ENCODE measurements at regions not wholly inside any gene's neighbourhood (a gene's known extent, or its start where the extent isn't known, plus 50 kb on each side); places are given as distances from the start of the nearest gene placed in this dataset.

DNA sequence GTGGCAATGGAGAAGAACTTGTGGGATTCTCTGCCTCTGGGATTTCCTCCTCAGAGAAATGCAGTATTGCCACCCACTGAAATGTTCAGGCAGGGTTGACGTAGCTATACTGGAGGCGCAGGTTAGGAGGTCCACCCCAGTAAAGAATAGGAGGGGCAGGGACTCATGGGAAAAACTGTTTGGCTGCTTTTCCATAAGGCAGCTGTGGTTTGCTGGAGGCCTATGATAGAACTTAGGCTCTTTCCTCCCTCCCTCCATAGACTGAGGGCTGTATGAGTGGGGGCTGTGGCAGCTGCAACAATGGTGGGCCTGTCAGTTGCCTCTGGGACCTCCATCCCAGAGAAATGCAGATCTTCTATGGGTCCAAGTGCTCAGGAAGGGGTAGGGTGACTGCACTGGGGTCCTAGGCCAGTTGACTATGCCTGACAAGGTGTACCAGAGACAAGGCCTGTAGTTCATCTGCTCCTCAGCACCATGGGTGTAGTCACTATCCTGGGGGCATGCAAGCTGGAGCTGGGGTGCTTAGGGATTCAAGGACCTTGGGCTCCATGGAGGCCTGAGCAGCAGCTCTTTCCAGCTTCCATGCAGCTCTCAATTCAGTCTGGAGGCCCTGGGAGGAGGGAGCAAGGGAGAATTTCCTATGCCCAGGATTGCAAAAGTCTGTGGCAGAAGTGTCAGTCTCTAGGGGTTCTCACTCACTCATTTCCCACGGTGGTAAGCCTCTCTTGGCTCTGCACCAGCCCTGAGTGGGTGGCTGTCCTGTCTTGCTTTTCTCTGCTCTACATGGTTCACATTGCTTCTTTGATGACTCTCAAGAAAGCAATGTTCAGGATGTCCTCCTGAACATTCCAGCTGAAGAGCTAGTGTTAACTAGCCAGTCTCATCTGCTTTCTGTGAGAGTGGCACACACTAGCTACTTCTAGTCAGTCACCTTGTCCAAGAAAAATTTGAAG lies 353.0 kb downstream of the IDS start:
- DNase-seq (ENCODE audit: low read depth), result peak; percentile 57

DNA sequence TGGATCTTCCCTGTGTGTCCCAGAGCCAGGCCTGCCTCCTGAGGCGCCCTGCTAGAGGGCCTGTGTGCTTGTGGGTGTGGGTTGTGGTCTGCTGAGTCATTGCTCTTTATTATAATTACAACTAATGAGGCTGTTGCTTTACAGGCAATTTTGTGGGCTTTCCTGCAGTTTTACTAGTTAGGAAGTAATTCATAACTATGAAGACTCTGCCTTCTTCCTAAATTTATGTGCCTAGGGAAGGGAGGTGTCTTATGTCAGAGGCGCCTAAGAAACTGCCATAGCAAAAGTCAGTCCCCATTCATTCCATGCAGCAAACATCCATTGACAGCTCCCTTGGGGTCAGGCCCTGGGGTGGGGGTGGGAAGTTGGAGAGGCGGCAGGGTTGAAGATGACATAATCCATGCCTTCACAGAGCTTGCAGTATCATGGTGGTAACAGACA lies 359.2 kb downstream of the IDS start:
- DNase-seq (ENCODE audit: low read depth), result no peak

DNA sequence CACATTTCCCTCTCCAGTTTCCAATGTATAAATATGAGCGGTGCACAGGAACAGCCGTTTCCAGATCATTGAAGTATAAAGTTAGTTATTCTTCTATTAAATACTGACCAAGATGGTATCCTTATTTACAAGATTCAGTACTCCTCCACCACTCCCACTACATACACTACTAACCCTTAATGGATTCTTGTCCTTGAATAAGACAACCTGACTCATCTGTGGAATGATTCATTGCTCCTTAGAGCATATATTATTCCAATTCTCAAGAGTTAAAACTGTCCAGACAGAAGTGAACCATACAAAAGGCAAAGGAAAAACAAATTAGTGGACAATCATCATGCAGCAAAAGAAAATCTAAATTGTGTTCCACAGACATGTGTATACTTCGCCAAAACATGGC lies 373.3 kb downstream of the IDS start:
- DNase-seq (ENCODE audit: low read depth), result no peak

DNA sequence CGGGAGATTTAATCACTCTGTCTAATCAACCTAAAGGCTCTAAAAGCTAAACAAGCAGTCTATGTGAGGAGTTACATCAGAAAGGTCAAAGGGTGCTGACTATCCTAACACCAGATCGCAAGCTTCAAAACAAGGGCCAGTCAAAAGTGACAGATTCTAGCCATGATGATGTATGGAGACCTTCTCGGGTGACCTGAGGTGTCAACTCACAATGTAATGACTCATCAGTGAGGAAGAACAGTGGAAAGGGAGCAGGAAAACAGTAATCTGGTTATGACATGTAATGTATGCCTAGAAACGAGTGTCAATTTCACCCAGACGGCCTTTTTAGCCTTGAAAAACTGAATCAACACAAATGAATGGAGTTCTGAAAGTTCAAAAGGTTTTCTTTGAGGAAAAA lies 375.3 kb downstream of the IDS start:
- DNase-seq (ENCODE audit: low read depth), result no peak

DNA sequence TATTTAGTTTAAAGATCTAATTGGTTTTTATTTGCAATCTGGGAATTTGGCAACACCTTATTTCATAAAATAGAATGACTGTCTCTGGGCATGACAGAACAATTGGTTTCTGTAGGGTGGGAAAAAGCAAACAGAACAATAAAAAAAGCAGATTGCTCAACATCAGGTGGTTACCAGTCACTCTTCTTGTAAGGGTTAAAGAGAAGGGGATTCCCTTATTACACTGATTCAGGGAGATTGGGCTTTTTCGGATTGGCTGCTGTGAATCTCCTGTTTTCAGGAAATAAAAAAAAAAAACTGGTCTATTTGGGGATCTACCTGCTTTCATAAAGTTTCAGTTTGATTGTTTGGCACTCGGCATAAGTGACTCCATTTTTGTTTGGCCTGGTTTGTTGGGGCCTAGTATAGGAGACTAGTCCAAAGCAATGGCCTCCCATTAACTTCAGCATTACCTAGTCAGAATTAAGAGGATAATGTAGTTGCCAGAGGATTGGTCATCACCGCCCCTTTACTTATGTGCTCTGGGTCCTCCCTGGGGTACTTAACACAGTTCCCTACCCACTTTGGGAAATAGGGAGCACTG lies 380.5 kb downstream of the IDS start:
- DNase-seq (ENCODE audit: low read depth), result no peak

DNA sequence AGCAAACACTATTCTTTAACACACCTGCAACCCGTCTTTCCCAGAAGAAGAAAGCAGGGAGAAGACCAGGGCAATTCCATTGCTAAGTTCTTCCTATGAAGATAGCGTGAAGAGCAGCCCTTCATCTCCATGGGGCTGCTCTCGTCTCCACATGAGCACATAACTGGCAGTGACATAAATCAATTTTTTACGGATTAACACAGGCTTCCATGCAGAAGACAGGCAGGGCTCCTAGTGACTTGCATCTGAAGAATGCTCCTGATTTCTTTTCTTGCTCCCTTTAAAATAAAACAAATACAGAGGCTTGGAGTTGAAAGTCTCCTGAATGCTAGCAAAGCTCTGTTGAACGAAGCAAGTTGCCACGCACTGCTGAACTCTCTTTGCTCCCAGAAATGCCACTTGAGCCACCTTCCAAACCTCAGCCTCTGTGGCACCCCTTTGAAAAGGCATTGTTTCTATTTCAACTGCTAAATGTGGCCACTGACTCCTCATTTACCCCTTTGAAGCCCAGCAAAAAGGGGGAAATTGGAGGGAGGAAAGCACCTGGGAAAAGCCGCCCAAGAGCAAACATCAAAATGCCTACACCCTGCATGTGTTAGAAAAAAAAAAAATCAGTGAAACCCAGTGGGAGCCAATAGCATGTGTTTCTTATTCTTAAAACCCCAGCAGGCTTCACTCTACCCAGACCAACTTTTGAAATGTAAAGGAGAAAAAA lies 383.7 kb downstream of the IDS start:
- no peak for DNase-seq (ENCODE audit: low read depth)

DNA sequence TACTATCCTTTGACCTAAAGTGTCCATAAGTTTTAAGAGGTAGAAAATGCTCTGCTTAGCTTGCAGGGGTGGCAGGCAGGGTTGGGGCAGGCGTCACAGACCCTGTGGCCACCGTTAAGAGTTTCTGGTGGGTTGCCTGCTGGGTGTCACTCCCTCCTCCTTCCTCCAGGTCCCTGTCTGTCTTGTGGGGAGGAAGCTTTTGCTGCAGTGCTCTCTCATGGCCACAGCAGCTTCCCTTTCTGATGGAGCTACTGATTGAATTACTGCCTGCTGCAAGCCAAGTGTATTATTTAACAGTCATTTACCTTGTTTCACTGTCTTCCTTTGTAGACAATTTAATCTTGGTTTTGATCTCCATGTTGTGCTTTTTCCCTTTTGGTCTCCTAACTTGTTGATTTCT lies 384.6 kb downstream of the IDS start:
- DNase-seq (ENCODE audit: low read depth), result no peak

DNA sequence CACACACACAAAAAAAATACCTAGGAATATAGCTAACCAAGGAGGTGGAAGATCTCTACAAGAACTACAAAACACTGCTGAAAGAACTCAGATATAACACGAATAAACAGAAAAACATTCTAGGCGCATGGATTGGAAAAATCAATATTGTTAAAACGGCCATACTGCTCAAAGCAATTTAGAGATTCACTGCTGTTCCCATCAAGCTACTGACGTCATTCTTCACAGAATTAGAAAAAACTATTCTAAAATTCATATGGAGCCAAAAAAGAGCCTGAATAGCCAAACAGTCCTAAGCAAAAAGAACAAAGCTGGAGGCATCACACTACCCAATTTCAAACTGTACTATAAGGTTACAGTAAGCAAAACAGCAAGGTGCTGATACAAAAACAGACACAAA lies 390.2 kb downstream of the IDS start:
- DNase-seq (ENCODE audit: low read depth), result no peak

DNA sequence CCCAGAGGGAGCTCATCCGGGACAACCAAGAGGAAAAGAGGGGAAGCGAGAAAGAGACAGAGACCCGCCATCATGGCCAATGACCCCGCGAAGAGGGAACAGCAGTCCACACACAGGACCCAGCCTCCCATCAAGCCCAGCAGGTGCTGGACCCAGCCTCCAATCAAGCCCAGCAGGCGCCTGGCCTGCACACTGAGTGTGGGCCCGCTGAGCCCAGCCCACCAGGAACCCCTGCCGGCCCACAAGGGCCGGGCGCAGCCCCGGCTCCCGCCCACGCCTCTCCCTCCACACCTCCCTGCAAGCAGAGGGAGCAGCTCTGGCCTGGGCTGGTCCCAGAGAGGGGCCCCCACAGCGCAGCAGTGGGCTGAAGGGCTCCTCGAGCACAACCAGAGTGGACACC lies 391.1 kb downstream of the IDS start:
- no peak for DNase-seq (ENCODE audit: low read depth)

DNA sequence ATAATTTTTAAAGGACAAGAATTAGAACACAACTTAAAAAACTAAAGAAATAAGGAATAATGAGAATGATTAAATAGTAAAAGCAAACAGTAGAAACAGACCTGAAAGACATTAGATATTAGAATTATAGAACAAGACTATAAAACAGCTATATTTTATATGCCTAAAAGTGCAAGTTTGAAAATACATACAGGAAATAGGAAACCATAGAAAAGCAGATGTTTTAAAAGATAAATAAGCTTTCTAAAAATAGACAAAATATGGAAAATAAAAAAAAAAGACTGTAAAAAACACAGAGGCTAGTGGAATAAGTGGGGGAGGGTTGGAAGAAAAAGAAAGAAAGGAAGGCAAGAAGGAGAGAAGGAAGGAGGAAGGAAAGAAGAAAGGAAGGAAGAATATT lies 407.3 kb downstream of the IDS start:
- DNase-seq (ENCODE audit: low read depth), result no peak

DNA sequence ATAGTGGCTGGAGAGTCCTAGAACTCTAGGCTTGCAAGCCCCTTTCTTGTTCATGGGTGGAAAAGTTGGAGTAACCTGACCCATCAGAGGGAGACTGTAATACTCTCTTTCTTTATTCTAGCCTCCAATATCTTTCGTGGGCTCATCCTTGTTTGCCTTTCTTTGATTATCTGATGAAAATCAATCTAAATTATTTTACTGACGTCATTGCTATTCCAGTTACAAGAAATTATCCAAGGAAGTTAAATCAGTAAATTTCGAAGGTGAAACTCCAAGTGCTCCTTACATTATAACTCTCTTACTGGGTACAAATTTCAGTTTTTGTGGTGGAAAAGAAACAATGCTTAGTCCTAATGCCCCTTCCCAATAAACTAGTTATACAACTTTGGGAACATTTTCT lies 412.9 kb downstream of the IDS start:
- no peak for DNase-seq (ENCODE audit: low read depth)

DNA sequence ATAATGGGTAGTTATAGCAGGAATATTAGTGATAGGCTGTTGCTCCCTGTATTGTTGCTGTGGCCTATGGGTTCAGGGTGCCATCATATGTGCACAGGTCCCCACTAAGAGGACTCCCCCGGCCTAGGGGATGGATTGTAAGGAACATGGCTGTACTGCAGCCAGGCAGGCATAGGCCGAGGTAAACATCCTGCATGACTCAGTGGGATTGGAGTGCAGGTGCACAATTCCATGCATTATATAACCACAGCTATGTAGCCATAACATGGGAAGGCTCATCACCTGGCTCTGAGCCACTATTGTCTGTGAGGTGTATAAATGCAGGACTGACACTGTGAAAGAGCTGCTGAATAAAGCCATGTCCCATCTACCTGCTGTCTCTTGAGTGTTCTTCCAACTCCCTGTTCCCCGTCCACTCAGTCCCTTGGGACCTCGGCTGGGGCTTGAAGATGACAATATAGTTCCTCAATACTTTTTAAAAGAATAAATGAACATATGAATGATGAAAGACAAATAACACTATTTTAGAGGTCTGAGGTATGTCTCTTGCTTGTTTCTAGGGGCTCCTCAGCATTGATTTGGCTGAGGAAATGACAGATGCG lies 425.2 kb downstream of the IDS start:
- DNase-seq (ENCODE audit: low read depth), result no peak

DNA sequence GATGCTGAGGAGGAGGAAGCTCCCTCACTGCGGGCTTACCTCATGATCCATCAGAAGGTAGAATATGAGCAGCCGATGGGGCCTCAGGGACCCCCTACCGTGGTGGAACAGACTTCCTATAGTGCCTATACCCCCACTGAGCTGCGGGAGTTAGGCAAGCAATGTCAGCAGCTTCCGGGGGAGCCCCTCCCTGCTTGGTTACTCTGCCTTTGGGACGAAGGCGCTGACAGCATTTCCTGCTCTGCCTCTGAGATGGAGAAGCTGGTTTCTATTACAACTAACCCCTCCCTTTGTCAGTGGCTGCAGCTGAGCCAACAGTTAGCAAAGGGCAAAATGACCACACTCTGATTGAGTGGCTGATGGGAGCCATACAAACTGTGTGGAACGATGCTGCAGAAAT lies 430.7 kb downstream of the IDS start:
- DNase-seq (ENCODE audit: low read depth), result peak; percentile 27

DNA sequence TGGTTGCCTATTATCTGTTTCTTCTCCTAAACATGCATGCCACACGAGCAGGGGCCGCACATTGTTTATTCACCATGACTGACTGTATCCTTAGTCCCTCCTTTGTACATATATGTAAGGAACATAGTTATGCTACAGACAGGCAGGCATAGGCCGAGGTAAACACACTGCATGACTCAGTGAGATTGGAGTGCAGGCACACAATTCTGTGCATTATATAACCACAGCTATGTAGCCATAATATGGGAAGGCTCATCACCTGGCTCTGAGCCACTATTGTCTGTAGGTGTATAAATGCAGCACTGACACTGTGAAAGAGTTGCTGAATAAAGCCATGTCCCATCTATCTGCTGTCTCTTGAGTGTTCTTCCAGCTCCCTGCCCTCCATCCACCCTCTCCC lies 431.6 kb downstream of the IDS start:
- no peak for DNase-seq (ENCODE audit: low read depth)

DNA sequence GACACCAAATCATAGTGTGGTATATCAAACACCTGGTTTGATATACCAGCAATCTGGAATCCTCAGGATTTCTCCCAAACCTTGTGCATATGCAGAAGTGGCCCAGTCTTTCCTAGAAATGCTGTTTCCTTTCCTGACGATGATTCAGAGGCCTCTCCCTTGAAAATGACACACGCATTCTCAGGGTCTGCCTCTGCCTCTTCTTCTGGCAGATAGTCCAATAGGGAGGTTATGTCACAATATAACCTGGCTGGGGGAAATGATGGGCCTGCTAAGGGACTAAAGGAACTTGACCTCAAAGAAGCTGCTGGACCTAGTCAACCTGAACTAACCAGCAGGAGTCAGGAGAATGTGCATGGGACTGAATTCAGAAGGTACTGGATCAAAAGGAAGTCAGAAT lies 435.2 kb downstream of the IDS start:
- DNase-seq (ENCODE audit: low read depth), result no peak

DNA sequence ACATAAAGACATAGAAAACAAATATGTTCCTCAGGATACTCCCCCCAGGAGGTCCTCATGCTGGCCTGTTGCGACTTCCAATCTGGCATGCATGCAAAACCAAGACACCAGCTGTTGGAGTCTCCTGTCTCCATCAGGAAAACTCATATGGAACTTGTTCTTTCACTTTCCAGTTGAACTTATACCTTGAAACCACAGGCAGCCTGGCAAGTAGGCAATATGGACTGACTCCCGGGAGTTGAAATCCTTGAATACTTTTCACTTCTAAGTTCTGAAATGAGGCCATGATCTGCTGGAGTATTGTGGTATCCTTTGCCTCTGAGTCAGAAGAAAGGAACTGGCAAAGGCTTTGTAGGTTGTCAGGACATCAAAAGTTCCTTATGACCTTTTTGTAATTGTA lies 444.2 kb downstream of the IDS start:
- DNase-seq (ENCODE audit: low read depth), result peak; percentile 39

Data from GM04503 (cell line).